GDM1 (cell line): ENCODE measurements at regions not wholly inside any gene's neighbourhood (a gene's known extent, or its start where the extent isn't known, plus 50 kb on each side); places are given as distances from the start of the nearest gene placed in this dataset.
"Not testable (repeated sequence)": the region's sequence is repeated elsewhere in the genome, so short reads cannot be mapped to it uniquely, and the experiment has no call there.

Experiments
- DNase-seq: peaks from one replicate; lab custom pipeline; 2025; lab: John Stamatoyannopoulos, UW

DNA sequence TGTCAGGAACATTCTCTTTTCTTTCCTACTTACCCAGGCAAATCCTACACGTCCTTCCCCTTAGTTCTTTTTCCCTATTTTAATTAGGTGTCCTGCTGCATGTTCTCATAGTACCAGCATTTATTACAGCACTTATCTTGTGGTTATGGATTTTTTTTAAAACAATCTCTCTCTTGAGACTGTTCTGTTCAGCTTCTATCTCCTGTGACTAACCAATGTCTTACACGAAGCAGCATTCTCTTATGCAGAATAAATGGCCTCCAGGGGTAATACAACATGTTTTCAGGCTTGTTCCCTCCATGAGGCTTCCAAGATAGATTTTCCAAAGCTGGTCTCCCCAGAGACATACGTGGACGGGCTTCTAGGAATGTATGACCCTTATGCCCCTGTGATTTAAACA lies 1096.1 kb upstream of the CELF2 start:
- no peak for DNase-seq

- DNase-seq = no peak
These were observed 1095.4 kb upstream of the CELF2 start for GRCh38 chr10:9922126-9922870.

DNA sequence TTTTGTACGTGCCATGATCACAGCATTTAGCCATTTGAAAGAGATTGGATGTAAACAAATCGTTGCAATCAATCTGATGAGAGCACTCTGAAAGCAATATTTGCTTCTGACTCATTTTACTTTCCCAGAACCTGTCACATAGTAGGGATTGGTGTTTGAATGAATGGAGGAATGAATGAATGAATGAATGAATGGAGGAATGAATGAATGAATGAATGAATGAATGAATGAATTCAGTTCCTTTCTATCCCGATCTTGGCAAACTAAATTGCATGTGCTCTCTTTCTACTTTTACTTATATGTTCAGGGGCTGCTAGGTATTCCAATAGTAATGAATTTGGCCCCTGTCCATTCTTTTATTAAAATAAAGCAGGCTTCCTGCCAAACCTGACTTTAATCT lies 1091.7 kb upstream of the CELF2 start:
- no peak for DNase-seq

DNA sequence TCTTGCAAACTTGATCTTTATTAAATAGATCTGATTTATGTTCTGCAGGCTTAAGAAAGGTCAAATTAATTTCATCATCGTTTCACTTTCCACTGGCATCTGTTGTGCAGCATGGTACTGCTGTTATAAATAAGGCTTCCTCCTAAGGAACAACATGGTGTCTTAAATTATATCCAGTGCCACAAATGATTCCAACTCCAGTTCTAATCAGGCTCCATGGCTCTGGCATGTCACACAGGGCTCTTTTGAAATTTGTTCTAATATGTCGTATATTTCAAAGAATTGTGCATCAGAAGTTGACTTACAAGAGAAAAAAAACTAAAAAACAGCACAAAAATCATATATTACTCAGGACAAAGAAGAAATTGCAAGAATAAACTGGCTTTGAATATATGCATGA lies 1090.8 kb upstream of the CELF2 start:
- DNase-seq = no peak

DNA sequence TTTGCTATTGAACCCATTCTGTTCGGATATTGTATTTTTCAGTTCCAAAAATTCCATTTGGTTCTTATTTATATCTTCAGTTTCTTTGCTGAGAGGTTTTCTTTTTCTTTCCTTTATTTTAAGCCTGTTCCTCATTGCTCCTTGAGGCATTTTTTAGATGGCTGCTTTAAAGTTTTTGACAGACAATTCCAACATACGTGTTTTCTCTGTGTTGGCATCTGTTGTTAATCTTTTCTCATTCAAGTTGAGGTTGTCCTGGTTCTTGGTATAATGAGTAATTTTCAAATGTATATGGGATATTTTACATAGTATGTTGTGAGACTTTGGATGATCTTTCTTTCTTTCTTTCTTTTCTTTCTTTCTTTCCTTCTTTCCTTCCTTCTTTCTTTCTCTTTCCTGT lies 1078.0 kb upstream of the CELF2 start:
- no peak for DNase-seq

DNA sequence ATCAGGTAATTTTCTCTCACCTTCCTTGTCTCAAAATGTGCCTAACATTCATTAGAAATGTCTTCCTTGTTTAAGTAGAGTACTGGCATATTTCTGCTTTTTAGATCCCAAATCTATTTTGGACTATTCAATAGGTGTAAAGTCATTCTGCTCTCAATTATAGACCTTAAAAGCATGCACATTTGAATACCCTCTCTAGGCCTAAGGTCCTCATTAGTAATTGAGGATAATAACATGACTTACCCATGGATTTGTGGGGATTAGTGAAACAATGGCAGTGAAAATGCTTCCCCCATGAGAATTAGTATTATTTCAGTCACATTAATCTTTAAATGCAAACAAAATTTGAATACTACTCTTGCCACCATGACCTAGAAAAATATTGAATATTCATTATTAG lies 1073.0 kb upstream of the CELF2 start:
- no peak for DNase-seq

GRCh38 chr10:9950070-9950469 lies 1067.6 kb upstream of the CELF2 start:
- DNase-seq = no peak

GRCh38 chr10:9951481-9952257 lies 1066.0 kb upstream of the CELF2 start:
- no peak for DNase-seq

GRCh38 chr10:9957351-9957750 lies 1060.3 kb upstream of the CELF2 start:
- DNase-seq = no peak

- DNase-seq = not testable (repeated sequence)
These were observed 1059.8 kb upstream of the CELF2 start for GRCh38 chr10:9957876-9958275.

DNA sequence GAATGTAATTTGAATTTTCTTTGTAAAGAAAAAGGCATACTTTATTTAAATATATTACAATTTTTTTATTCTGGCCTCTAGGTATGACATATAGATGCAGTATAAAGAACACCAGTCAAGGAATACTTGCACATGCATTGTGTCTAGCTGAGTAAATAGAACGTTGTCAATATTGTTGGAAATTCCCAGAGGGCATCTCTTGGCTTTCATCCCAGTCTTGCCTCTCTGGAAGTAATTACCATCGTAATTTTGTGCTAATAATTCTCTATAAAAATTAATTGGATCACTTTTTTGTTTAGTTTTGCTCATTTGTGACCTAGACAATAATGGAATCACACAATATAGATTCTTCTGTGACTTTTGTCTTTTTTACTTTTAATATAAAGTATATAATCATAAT lies 1052.3 kb upstream of the CELF2 start:
- DNase-seq = no peak

GRCh38 chr10:9986786-9987185 lies 1030.9 kb upstream of the CELF2 start:
- no peak for DNase-seq

DNA sequence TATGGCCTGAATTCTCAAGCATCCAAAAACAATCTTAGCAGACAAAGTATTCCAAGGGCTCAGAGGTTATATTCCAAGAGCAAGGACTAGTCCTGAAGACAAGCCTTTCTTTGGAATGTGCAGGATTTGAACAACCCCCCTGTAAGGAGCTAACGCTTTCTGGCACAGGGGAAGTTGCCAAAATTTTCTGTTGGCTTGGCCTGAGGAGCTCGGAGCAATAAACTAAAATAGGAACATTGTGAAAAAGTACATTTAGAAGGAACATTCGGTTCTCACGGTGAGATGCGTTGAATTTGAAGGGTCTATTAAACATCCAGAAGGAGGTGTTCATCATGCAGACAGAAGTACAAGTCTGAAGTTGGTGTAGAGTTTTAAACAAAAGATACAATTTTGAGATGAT lies 1030.5 kb upstream of the CELF2 start:
- no peak for DNase-seq

GRCh38 chr10:9992661-9993060 lies 1025.0 kb upstream of the CELF2 start:
- no peak for DNase-seq

- no peak for DNase-seq
These were observed 1023.5 kb upstream of the CELF2 start for GRCh38 chr10:9994131-9994530.

GRCh38 chr10:9999627-10000026 lies 1018.0 kb upstream of the CELF2 start:
- no peak for DNase-seq

DNA sequence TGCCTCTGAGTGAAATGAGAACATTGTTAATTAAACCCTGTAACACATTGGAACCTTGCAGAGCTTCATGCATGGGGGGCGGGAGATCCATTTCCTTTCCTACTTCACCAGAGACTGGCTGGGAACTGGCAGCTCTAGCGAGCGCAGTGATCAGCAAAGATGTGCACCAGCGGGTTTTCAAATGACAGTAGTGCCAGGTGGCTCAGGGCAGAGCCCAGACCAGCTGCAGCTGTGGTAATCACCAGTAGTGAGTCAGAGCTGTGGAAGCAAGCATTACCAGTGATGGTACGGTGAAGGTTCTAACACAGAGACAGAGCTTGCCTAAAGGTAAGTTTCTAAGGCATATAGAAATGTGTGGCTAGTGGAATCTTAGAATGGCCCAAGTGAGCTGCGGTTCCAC lies 1009.7 kb upstream of the CELF2 start:
- DNase-seq = no peak

- no peak for DNase-seq
These were observed 1007.3 kb upstream of the CELF2 start for GRCh38 chr10:10010397-10010796.

GRCh38 chr10:10014846-10015245 lies 1002.8 kb upstream of the CELF2 start:
- DNase-seq = no peak

GRCh38 chr10:10017716-10018115 lies 1000.0 kb upstream of the CELF2 start:
- DNase-seq = no peak

DNA sequence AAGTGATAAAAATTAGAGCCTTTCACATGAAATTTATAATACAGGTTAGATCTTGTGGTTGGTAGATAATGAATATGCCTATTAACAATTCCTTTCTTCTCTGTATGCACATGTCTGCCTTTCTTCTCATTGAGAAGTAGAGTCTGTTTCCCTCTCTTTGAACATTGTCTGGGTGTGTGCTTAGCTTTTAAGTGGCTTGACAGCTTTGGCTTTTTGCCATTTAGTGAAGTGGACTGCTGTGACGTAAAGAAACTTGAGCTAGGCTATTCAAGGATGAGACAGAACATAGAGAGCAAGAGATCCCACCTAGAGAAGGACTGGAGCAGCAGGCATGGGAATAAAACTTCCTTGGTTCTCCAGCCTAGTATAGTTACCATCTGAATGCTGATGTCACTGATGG lies 996.7 kb upstream of the CELF2 start:
- DNase-seq = no peak

DNA sequence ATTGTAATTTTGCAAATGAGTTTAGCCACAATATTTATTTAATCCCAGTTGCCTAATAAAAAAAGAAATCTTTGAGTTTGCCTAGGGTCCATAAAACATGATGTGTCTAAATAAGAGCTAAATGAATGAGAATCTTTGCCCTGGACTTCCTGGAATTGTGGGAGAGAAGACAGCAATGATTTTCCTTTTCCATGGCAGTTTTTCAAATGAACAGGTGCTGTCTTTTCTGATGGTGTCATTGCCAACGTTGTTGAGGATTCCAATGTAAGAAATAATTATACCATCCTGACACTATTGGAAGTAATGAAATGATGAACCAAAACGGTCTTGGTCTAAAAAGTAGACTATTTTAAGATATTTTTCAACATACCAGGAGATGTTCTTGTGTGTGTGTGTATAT lies 984.7 kb upstream of the CELF2 start:
- no peak for DNase-seq

- no peak for DNase-seq
These were observed 979.3 kb upstream of the CELF2 start for GRCh38 chr10:10038348-10038747.

DNA sequence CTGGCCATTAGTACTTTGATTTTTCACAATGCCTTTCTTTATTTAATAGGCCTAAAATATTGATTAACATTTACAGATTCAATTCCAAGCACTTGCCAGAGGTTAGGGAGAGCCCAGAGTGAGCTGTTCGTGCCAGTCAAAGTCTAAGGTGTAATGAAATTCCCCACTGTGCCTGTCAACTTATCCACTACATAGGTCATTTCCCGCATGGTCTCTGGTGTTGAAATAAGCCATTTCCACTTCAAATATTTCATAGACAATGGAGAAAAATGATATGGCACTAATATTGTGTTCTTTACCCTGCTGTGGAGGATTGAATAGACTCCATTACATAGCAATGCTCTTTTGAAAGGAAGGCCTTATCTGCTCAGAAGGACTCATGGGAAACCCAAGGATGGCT lies 978.1 kb upstream of the CELF2 start:
- DNase-seq = no peak
